ENCODE measurements at regions not wholly inside any gene's neighbourhood (a gene's known extent, or its start where the extent isn't known, plus 50 kb on each side); places are given as distances from the start of the nearest gene placed in this dataset.

DNA sequence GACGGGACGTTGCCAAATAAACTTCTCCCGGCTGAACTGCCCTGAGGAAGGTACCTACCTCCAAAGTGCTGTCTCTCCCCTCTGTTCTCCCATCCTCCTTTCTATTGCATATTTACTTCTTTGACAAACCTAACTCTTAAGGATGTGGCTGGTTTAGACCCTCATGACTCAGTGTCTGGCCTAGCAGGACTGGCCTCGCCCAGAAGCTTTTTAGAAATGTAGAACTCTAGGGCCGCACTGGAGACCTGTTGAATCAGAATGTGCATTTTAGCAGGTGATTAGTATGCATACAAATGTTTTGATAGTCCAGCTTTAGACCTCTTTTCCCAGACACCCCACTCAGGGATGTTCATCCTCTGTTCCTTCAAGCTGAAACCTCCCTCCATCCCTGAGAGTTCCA, 335.9 kb downstream of the PIK3R1 start:
- Histone ChIP-seq H3K27ac (no peak overlapping the region), H3K9me3 (no peaks in the 10 kb centered on the region), H3K4me1 (no peaks in the 10 kb centered on the region), H3K4me3 (no peak overlapping the region), H3K27me3 (ENCODE audit: insufficient read depth in 3 of 3, low read length in 2 of 3) (no peaks in the 10 kb centered on the region), H3K36me3 (ENCODE audit: insufficient read depth in 1 of 2, low read depth in 1 of 2) (no peaks in the 10 kb centered on the region)
- ATAC-seq = no peak
- TF ChIP-seq, protein P1, sequence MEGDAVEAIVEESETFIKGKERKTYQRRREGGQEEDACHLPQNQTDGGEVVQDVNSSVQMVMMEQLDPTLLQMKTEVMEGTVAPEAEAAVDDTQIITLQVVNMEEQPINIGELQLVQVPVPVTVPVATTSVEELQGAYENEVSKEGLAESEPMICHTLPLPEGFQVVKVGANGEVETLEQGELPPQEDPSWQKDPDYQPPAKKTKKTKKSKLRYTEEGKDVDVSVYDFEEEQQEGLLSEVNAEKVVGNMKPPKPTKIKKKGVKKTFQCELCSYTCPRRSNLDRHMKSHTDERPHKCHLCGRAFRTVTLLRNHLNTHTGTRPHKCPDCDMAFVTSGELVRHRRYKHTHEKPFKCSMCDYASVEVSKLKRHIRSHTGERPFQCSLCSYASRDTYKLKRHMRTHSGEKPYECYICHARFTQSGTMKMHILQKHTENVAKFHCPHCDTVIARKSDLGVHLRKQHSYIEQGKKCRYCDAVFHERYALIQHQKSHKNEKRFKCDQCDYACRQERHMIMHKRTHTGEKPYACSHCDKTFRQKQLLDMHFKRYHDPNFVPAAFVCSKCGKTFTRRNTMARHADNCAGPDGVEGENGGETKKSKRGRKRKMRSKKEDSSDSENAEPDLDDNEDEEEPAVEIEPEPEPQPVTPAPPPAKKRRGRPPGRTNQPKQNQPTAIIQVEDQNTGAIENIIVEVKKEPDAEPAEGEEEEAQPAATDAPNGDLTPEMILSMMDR (IDR thresholded peaks at IDR 0.05) = no peak
- 71 to 90% (median 78%) methylated on average over 5 of the region's 5 CpGs for WGBS, 3 donors
- DNase-seq = no peak
- intact Hi-C loops (cut with DNase I) = no loop called here

DNA sequence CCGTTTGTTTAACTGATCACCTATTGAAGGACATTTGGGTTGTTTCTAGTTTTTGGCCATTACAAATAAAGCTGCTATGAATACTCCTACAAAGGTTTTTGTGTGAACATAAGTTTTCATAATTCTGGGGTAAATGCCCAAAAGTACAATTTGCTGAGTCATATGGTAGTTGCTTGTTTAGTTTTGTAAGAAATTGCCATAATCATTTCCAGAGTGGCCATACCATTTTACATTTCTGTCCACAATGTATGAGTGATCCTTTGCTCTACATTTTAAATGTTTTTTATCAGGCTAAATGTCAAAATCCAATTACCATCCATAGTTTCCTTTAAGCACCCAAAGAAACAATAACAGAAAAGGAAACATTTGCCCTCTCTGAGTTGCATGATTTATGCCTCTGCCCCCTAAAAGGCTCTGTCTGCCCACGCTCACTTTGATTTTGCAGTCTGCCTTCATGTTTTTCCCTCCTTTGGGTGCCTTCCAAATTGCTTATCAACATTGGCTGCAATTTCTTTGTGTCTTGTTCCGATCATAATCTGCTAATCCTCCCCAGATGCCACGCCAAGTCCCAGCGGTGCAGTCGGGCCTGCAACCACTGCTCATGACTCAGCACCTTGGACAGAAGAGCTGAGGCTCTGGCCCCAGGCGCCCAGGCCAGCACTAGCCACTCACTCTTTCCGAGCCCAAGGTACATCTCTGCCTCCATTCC, 339.2 kb downstream of the PIK3R1 start:
- H3K27me3 ChIP-seq (ENCODE audit: insufficient read depth in 3 of 3, low read length in 2 of 3) = no peaks in the 10 kb centered on the region
- H3K9me3 ChIP-seq = no peaks in the 10 kb centered on the region
- no peak overlapping the region for H3K4me3 ChIP-seq
- DNase-seq = peak; percentile 55 to 69
- no peaks in the 10 kb centered on the region for H3K4me1 ChIP-seq
- intact Hi-C loops (cut with DNase I) = no loop called here
- peak in 2 of 4 donors; percentile 57 to 65 for ATAC-seq
- H3K27ac ChIP-seq = no peak overlapping the region
- 38 to 55% (median 43%) methylated on average over 8 of the region's 8 CpGs for WGBS, 3 donors
- TF ChIP-seq, protein P1 (IDR thresholded peaks at IDR 0.05) = no peak
- no peaks in the 10 kb centered on the region for H3K36me3 ChIP-seq (ENCODE audit: insufficient read depth in 1 of 2, low read depth in 1 of 2)

DNA sequence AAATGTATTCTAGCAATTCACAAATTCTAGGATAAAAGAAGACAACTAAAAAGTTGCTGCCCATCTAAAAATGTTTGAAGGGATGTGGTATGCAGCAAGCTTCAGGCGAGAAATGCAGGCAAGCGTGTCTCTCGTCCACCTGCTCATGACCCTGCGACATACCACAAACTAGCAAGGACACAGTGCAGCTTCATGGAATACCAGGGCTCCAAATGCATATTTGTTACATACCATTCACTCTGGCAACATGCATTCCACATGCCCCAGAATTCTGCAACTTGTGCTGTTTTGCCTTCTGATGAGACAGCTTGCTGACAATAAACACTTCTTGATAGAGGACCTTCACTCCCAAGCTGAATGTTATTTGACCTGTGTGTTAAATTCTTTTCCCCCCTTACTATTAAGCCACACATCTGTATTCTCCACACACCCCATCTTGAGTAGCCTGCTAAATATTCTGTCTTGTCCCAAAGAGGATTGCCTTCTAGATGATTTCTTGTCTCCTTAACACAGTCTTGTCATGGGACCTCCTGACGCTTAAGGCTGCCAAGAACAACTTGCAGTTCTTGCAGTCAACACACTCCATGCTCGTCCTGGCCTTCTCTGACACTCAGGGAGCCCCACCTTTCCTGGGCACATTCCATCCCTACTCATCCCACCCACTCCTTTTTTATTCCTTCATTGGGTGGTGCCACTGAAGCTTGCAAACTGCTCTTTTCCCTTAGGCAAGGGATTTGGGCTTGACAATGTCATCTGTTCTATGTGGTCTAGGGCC, 340.5 kb downstream of the PIK3R1 start:
- H3K27me3 ChIP-seq (ENCODE audit: insufficient read depth in 3 of 3, low read length in 2 of 3) = no peaks in the 10 kb centered on the region
- no peaks in the 10 kb centered on the region for H3K36me3 ChIP-seq (ENCODE audit: insufficient read depth in 1 of 2, low read depth in 1 of 2)
- TF ChIP-seq, protein P1 (IDR thresholded peaks at IDR 0.05) = no peak
- H3K27ac ChIP-seq = no peak overlapping the region
- DNase-seq (no peak), ATAC-seq (no peak)
- no peak overlapping the region for H3K4me3 ChIP-seq
- H3K4me1 ChIP-seq = no peaks in the 10 kb centered on the region
- intact Hi-C loops (cut with DNase I) = no loop called here
- WGBS, 3 donors = 86 to 91% (median 88%) methylated on average over 6 of the region's 6 CpGs
- no peaks in the 10 kb centered on the region for H3K9me3 ChIP-seq

DNA sequence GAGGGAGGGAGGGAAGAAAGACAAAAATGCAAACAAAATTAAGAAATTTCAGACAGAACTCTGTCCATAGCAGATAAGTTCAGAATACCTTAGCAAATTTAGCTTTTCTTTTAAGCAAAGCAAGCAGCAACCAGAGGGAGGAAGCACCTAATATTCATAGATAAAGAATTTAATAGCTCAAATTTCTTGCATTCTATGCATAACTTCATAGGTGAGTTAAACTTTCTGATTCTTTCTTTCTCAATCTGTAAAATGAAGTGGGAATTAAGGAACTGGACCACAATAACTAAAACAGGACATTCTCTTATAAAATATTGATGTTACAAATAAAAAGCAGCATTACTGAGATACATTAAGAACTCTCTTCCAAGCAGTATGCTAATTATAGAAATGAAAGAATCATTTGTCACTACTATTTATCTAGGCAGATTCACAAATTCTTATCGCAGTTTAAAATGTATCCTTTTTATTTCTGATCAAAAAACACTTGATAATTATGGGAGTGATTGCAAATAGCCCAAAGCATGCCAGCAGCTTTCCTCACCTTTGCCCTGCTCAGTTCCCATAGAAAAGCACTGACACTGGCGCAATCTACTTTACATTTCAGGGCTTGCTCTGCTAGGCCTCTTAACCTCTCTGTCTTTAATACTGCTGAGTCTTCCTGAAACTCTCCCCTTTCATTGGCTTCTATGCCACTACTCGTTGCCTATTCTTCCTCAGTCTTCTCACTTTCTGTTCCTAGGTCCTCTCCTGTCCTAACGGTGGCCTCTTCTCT, 341.8 kb downstream of the PIK3R1 start:
- 68 to 91% (median 90%) methylated on average over 4 of the region's 4 CpGs for WGBS, 3 donors
- no peak overlapping the region for H3K27ac ChIP-seq
- no peak for ATAC-seq
- no peak overlapping the region for H3K4me3 ChIP-seq
- no peak for DNase-seq
- no peaks in the 10 kb centered on the region for H3K4me1 ChIP-seq
- no peaks in the 10 kb centered on the region for H3K9me3 ChIP-seq
- TF ChIP-seq, protein P1 (IDR thresholded peaks at IDR 0.05) = no peak
- H3K27me3 ChIP-seq (ENCODE audit: insufficient read depth in 3 of 3, low read length in 2 of 3) = no peaks in the 10 kb centered on the region
- intact Hi-C loops (cut with DNase I) = no loop called here
- H3K36me3 ChIP-seq (ENCODE audit: insufficient read depth in 1 of 2, low read depth in 1 of 2) = no peaks in the 10 kb centered on the region
